GM19468 (cell line): ENCODE measurements at regions not wholly inside any gene's neighbourhood (a gene's known extent, or its start where the extent isn't known, plus 50 kb on each side); places are given as distances from the start of the nearest gene placed in this dataset.
"Not testable (repeated sequence)": the region's sequence is repeated elsewhere in the genome, so short reads cannot be mapped to it uniquely, and the experiment has no call there.

Experiments used
- ATAC-seq: cut with Tn5 transposase; IDR thresholded peaks from one replicate; pipeline ENCODE4 v1.9.1; 2021; ENCODE audit warnings: mild to moderate bottlenecking, moderate library complexity, moderate number of reproducible peaks; ENCODE audit not compliant: unreplicated experiment; ENCODE audit errors: extremely low read depth

GRCh38 chr7:12826079-12826478, 138.6 kb downstream of the ARL4A start:
- ATAC-seq, result no peak

- ATAC-seq, result no peak
Observed at GRCh38 chr7:12827219-12827821, 139.9 kb downstream of the ARL4A start.

GRCh38 chr7:12827920-12828319, 140.5 kb downstream of the ARL4A start:
- ATAC-seq, result no peak

- ATAC-seq, result no peak
Observed at GRCh38 chr7:12831024-12831423, 143.6 kb downstream of the ARL4A start.

- ATAC-seq, result no peak
Observed at GRCh38 chr7:12833829-12834228, 146.4 kb downstream of the ARL4A start.

GRCh38 chr7:12834782-12835181, 147.3 kb downstream of the ARL4A start:
- ATAC-seq, result no peak

GRCh38 chr7:12839508-12840153, 152.2 kb downstream of the ARL4A start:
- ATAC-seq, result no peak

- not testable (repeated sequence) for ATAC-seq
Observed at GRCh38 chr7:12844732-12845131, 157.3 kb downstream of the ARL4A start.

- no peak for ATAC-seq
Observed at GRCh38 chr7:12847001-12847400, 159.6 kb downstream of the ARL4A start.

- ATAC-seq, result no peak
Observed at GRCh38 chr7:12851142-12851541, 163.7 kb downstream of the ARL4A start.

- no peak for ATAC-seq
Observed at GRCh38 chr7:12851841-12852240, 164.4 kb downstream of the ARL4A start.

- ATAC-seq, result no peak
Observed at GRCh38 chr7:12855036-12855435, 167.6 kb downstream of the ARL4A start.

GRCh38 chr7:12859761-12860160, 172.3 kb downstream of the ARL4A start:
- ATAC-seq, result no peak

- ATAC-seq, result no peak
Observed at GRCh38 chr7:12861070-12861469, 173.6 kb downstream of the ARL4A start.

GRCh38 chr7:12862146-12862545, 174.7 kb downstream of the ARL4A start:
- no peak for ATAC-seq

- ATAC-seq, result no peak
Observed at GRCh38 chr7:12864470-12865046, 177.1 kb downstream of the ARL4A start.

GRCh38 chr7:12865593-12865992, 178.2 kb downstream of the ARL4A start:
- ATAC-seq, result no peak

GRCh38 chr7:12866207-12866606, 178.8 kb downstream of the ARL4A start:
- ATAC-seq, result no peak

- no peak for ATAC-seq
Observed at GRCh38 chr7:12868027-12868426, 180.6 kb downstream of the ARL4A start.

GRCh38 chr7:12870219-12870618, 182.8 kb downstream of the ARL4A start:
- ATAC-seq, result no peak

GRCh38 chr7:12872487-12872886, 185.1 kb downstream of the ARL4A start:
- ATAC-seq, result no peak

GRCh38 chr7:12873571-12873970, 186.1 kb downstream of the ARL4A start:
- ATAC-seq, result no peak
